ENCODE measurements at regions not wholly inside any gene's neighbourhood (a gene's known extent, or its start where the extent isn't known, plus 50 kb on each side); places are given as distances from the start of the nearest gene placed in this dataset.

GRCh38 chr5:136626531-136626930 is 261.2 kb upstream of the TRPC7 start:
- Histone ChIP-seq H3K9me3 (ENCODE audit: insufficient read depth, low read depth, low read length) (no peaks in the 10 kb centered on the region), H3K36me3 (ENCODE audit: insufficient read depth, low read length) (no peaks in the 10 kb centered on the region), H3F3A (ENCODE audit: low read depth) (no peaks in the 10 kb centered on the region), H4K20me1 (ENCODE audit: insufficient read depth, low read length, poor library complexity, severe bottlenecking) (no peaks in the 10 kb centered on the region), H3K4me1 (ENCODE audit: insufficient read depth, low read length, poor library complexity, severe bottlenecking) (peaks cover 27% of the 10 kb centered on the region), H3K4me2 (ENCODE audit: low read depth, low read length, poor library complexity, severe bottlenecking) (no peak overlapping the region), H2AFZ (ENCODE audit: low read length) (no peak overlapping the region), H3K9me2 (replicated peaks; ENCODE audit: low read depth, low read length) (no peaks in the 10 kb centered on the region), H3K27me3 (ENCODE audit: insufficient read depth, low read length, poor library complexity, severe bottlenecking) (no peaks in the 10 kb centered on the region), H3K9ac (ENCODE audit: low read depth, low read length, poor library complexity, severe bottlenecking) (no peak overlapping the region), H3K79me2 (ENCODE audit: insufficient read depth, low read length) (no peaks in the 10 kb centered on the region), H3K4me3 (ENCODE audit: low read length, poor library complexity, severe bottlenecking) (no peak overlapping the region)
- TF ChIP-seq EZH2phosphoT487 (IDR thresholded peaks at IDR 0.05; ENCODE audit: borderline replicate concordance) (no peak), CTCF (conservative IDR thresholded peaks at IDR 0.05; ENCODE audit: low read length) (no peak)

- Histone ChIP-seq H3K9me2 (replicated peaks; ENCODE audit: low read depth, low read length) (no peaks in the 10 kb centered on the region), H3K4me2 (ENCODE audit: low read depth, low read length, poor library complexity, severe bottlenecking) (no peak overlapping the region), H3K9ac (ENCODE audit: low read depth, low read length, poor library complexity, severe bottlenecking) (no peak overlapping the region), H3F3A (ENCODE audit: low read depth) (no peaks in the 10 kb centered on the region; the same call in 1 of the 2 replicates), H2AFZ (ENCODE audit: low read length) (no peak overlapping the region), H3K27me3 (ENCODE audit: insufficient read depth, low read length, poor library complexity, severe bottlenecking) (no peaks in the 10 kb centered on the region), H3K79me2 (ENCODE audit: insufficient read depth, low read length) (no peaks in the 10 kb centered on the region), H3K4me1 (ENCODE audit: insufficient read depth, low read length, poor library complexity, severe bottlenecking) (peaks cover 45% of the 10 kb centered on the region), H3K36me3 (ENCODE audit: insufficient read depth, low read length) (no peaks in the 10 kb centered on the region), H3K9me3 (ENCODE audit: insufficient read depth, low read depth, low read length) (no peaks in the 10 kb centered on the region), H3K4me3 (ENCODE audit: low read length, poor library complexity, severe bottlenecking) (no peak overlapping the region), H4K20me1 (ENCODE audit: insufficient read depth, low read length, poor library complexity, severe bottlenecking) (no peaks in the 10 kb centered on the region)
- no peak for TF ChIP-seq EZH2phosphoT487 (IDR thresholded peaks at IDR 0.05; ENCODE audit: borderline replicate concordance)
- TF ChIP-seq CTCF (conservative IDR thresholded peaks at IDR 0.05; ENCODE audit: low read length): no peak
Measured at GRCh38 chr5:136622747-136623146, 257.4 kb upstream of the TRPC7 start.

GRCh38 chr5:136621743-136622142 is 256.4 kb upstream of the TRPC7 start:
- TF ChIP-seq CTCF (conservative IDR thresholded peaks at IDR 0.05; ENCODE audit: low read length) (no peak), EZH2phosphoT487 (IDR thresholded peaks at IDR 0.05; ENCODE audit: borderline replicate concordance) (no peak)
- peak overlapping the region; percentile 61; the same call in 1 of the 2 replicates for H2AFZ ChIP-seq (ENCODE audit: low read length)
- no peaks in the 10 kb centered on the region for H3K9me3 ChIP-seq (ENCODE audit: insufficient read depth, low read depth, low read length)
- no peaks in the 10 kb centered on the region for H3K9me2 ChIP-seq (replicated peaks; ENCODE audit: low read depth, low read length)
- H3F3A ChIP-seq (ENCODE audit: low read depth): no peaks in the 10 kb centered on the region; the same call in 1 of the 2 replicates
- H3K4me1 ChIP-seq (ENCODE audit: insufficient read depth, low read length, poor library complexity, severe bottlenecking): peaks cover 52% of the 10 kb centered on the region
- no peak overlapping the region for H3K9ac ChIP-seq (ENCODE audit: low read depth, low read length, poor library complexity, severe bottlenecking)
- no peaks in the 10 kb centered on the region for H3K36me3 ChIP-seq (ENCODE audit: insufficient read depth, low read length)
- no peak overlapping the region for H3K4me2 ChIP-seq (ENCODE audit: low read depth, low read length, poor library complexity, severe bottlenecking)
- H3K79me2 ChIP-seq (ENCODE audit: insufficient read depth, low read length): no peaks in the 10 kb centered on the region
- no peaks in the 10 kb centered on the region for H4K20me1 ChIP-seq (ENCODE audit: insufficient read depth, low read length, poor library complexity, severe bottlenecking)
- H3K27me3 ChIP-seq (ENCODE audit: insufficient read depth, low read length, poor library complexity, severe bottlenecking): no peaks in the 10 kb centered on the region
- H3K4me3 ChIP-seq (ENCODE audit: low read length, poor library complexity, severe bottlenecking): no peak overlapping the region

All from Loucy (cell line).